Gastroesophageal sphincter (tissue), 3 donors: ENCODE measurements at regions not wholly inside any gene's neighbourhood (a gene's known extent, or its start where the extent isn't known, plus 50 kb on each side); places are given as distances from the start of the nearest gene placed in this dataset.

ENCODE experiments used
- EP300 ChIP-seq: sonication (generic); formaldehyde crosslinking; IDR thresholded peaks from one replicate; pipeline ENCODE4 v1.6.1; 2017; ENCODE audit warnings: antibody characterized with exemption, mild to moderate bottlenecking
- POLR2A ChIP-seq, 2 donors: fragments of 450-650 bp; IDR thresholded peaks; one replicate each; pipeline ENCODE4 v1.6.1; 2017; ENCODE audit warnings: antibody characterized with exemption in 2 of 2, mild to moderate bottlenecking in 2 of 2, moderate library complexity in 1 of 2
- TF ChIP-seq, protein P1 (sequence below), 4 experiments: fragments of 200-600 bp in 2 of 4; fragments of 450-650 bp in 2 of 4; sonication (generic) in 1 of 4; IDR thresholded peaks; one replicate each; pipeline ENCODE4 v1.5.1; 2017 to 2019; ENCODE audit warnings: antibody characterized with exemption in 4 of 4, mild to moderate bottlenecking in 2 of 4, moderate library complexity in 2 of 4

DNA sequence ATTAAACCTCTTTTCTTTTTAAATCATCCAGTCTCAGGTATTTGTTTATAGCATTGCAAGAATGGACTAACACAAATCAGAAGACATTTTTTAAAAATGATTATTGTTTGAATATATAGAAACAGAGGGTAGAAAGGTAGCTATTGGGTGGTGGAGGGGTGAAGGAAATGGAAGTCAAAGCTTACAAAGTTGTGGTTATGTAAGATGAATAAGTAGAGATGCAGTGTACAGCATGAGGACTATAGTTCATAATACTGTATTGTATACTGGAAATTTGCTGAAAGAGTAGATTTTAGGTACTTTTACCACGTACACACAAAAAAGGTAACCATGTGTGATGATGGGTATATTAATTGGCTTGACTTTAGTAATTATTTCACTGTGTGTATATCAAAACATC, 144.0 kb upstream of the FAM3C start:
- TF ChIP-seq POLR2A (IDR thresholded peaks at IDR 0.05) (no peak), EP300 (no peak)
- TF ChIP-seq, protein P1, sequence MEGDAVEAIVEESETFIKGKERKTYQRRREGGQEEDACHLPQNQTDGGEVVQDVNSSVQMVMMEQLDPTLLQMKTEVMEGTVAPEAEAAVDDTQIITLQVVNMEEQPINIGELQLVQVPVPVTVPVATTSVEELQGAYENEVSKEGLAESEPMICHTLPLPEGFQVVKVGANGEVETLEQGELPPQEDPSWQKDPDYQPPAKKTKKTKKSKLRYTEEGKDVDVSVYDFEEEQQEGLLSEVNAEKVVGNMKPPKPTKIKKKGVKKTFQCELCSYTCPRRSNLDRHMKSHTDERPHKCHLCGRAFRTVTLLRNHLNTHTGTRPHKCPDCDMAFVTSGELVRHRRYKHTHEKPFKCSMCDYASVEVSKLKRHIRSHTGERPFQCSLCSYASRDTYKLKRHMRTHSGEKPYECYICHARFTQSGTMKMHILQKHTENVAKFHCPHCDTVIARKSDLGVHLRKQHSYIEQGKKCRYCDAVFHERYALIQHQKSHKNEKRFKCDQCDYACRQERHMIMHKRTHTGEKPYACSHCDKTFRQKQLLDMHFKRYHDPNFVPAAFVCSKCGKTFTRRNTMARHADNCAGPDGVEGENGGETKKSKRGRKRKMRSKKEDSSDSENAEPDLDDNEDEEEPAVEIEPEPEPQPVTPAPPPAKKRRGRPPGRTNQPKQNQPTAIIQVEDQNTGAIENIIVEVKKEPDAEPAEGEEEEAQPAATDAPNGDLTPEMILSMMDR (IDR thresholded peaks at IDR 0.05), result no peak
